Endothelial cell of umbilical vein (primary cell): ENCODE measurements at regions not wholly inside any gene's neighbourhood (a gene's known extent, or its start where the extent isn't known, plus 50 kb on each side); places are given as distances from the start of the nearest gene placed in this dataset.

ENCODE experiments used
- BruUV-seq: library from RNA; stranded (reverse); fragments of 400-500 nt; replicated peaks from 2 replicates; lab custom pipeline; 2021; lab: Mats Ljungman, UMichigan
- CTCF ChIA-PET: fragments of 300-600, 350-600 bp; sonication (Branson Sonifier 250); formaldehyde crosslinking; loops from one replicate; lab custom pipeline; 2021; ENCODE audit warnings: antibody characterized with exemption, inconsistent platforms; lab: Charles Lee
- POLR2A ChIA-PET: fragments of 300-600, 350-600 bp; sonication (Branson Sonifier 250); formaldehyde crosslinking; loops from one replicate; lab custom pipeline; 2021; ENCODE audit warnings: antibody characterized with exemption, inconsistent platforms; lab: Charles Lee
- DNase-seq: peaks from one replicate; pipeline ENCODE4 v3.0.0-alpha.2; 2011; ENCODE audit warnings: low read depth, low spot score
- FAIRE-seq: peaks from 2 replicates; lab custom pipeline; 2011; peaks lifted over from hg19 to GRCh38; lab: Jason Lieb, UNC
- H2AFZ ChIP-seq: 2 replicates; pipeline ENCODE4 v1.6.0; 2012; ENCODE audit warnings: low read depth, low read length, control low read depth, inconsistent platforms
- H3K27ac ChIP-seq: 2 replicates; pipeline ENCODE4 v1.5.1; 2011; ENCODE audit warnings: low read depth, mild to moderate bottlenecking, control low read depth, low read length, moderate library complexity; ENCODE audit not compliant: insufficient read depth
- H3K27me3 ChIP-seq, 2 experiments: 2 replicates each; pipeline versions ENCODE4 v1.6.0 to v1.6.1; 2011; ENCODE audit warnings: low read length in 2 of 2, mixed read lengths in 1 of 2; ENCODE audit not compliant: control insufficient read depth in 2 of 2, insufficient read depth in 2 of 2
- H3K36me3 ChIP-seq, 2 experiments: 2 replicates in 1 of 2; 3 replicates in 1 of 2; pipeline ENCODE4 v1.5.1; 2011; ENCODE audit warnings: low read length in 2 of 2, mild to moderate bottlenecking in 1 of 2, moderate library complexity in 1 of 2; ENCODE audit not compliant: control insufficient read depth in 2 of 2, insufficient read depth in 2 of 2; ENCODE audit errors: extremely low read depth in 1 of 2
- H3K4me1 ChIP-seq: 3 replicates; pipeline ENCODE4 v1.5.1; 2011; ENCODE audit warnings: mild to moderate bottlenecking, low read length; ENCODE audit not compliant: control insufficient read depth, insufficient read depth; ENCODE audit errors: extremely low read depth
- H3K4me2 ChIP-seq: 2 replicates; pipeline ENCODE4 v1.6.1; 2011; ENCODE audit warnings: low read length, control low read depth, mixed read lengths; ENCODE audit not compliant: insufficient read depth
- H3K4me3 ChIP-seq, 3 experiments: fragments of 200-600 bp in 1 of 3; sonication (generic), shearing (Covaris generic) in 1 of 3; replicated peaks in 1 of 3; 2 replicates each; pipeline ENCODE4 v1.5.1; 2011 to 2016; ENCODE audit warnings: control low read depth in 3 of 3, low read length in 3 of 3, mild to moderate bottlenecking in 2 of 3, inconsistent platforms in 1 of 3, low read depth in 1 of 3, moderate library complexity in 1 of 3; ENCODE audit not compliant: insufficient read depth in 1 of 3
- H3K79me2 ChIP-seq: 2 replicates; pipeline ENCODE4 v1.6.0; 2012; ENCODE audit warnings: low read length, inconsistent platforms; ENCODE audit not compliant: control insufficient read depth, insufficient read depth
- H3K9ac ChIP-seq: replicated peaks from 2 replicates; pipeline ENCODE3; 2011; ENCODE audit warnings: low read length, control low read depth; ENCODE audit not compliant: insufficient read depth; ENCODE audit errors: extremely low read depth
- H3K9me1 ChIP-seq: replicated peaks from 3 replicates; pipeline ENCODE4 v1.6.0; 2011; ENCODE audit warnings: mild to moderate bottlenecking, low read length; ENCODE audit not compliant: control insufficient read depth, insufficient read depth; ENCODE audit errors: extremely low read depth
- H3K9me3 ChIP-seq: replicated peaks from 2 replicates; pipeline ENCODE4 v1.5.1; 2012; ENCODE audit warnings: low read length, inconsistent platforms; ENCODE audit not compliant: control insufficient read depth, insufficient read depth
- H4K20me1 ChIP-seq: replicated peaks from 2 replicates; pipeline ENCODE3; 2011; ENCODE audit warnings: mild to moderate bottlenecking, low read length; ENCODE audit not compliant: control insufficient read depth, insufficient read depth; ENCODE audit errors: extremely low read depth
- EZH2 ChIP-seq: IDR thresholded peaks from 2 replicates; pipeline ENCODE4 v1.6.1; 2012; ENCODE audit warnings: borderline replicate concordance, low read depth, mild to moderate bottlenecking, moderate library complexity, low read length, inconsistent platforms; ENCODE audit not compliant: severe bottlenecking
- FOS ChIP-seq: IDR thresholded peaks from 2 replicates; pipeline ENCODE4 v1.6.1; 2011; ENCODE audit warnings: mild to moderate bottlenecking, low read length, moderate library complexity, borderline replicate concordance; ENCODE audit not compliant: insufficient read depth
- GATA2 ChIP-seq: IDR thresholded peaks from 2 replicates; pipeline ENCODE4 v1.7.0; 2011; ENCODE audit warnings: low read depth, mild to moderate bottlenecking, moderate library complexity, mixed read lengths, low read length; ENCODE audit not compliant: insufficient read length, insufficient read depth
- JUN ChIP-seq: IDR thresholded peaks from 2 replicates; pipeline ENCODE4 v1.6.1; 2011; ENCODE audit warnings: borderline replicate concordance, low read depth; ENCODE audit not compliant: insufficient read length, insufficient read depth
- MYC ChIP-seq: IDR thresholded peaks from one replicate; pipeline ENCODE4 v1.6.1; 2011; ENCODE audit warnings: mild to moderate bottlenecking, low read depth, low read length
- POLR2A ChIP-seq: IDR thresholded peaks from 2 replicates; pipeline ENCODE4 v1.6.1; 2012; ENCODE audit warnings: low read depth, mild to moderate bottlenecking, control low read depth, low read length
- dilution Hi-C: fragments of 300-500 bp; cut with MboI; formaldehyde crosslinking; loops from one replicate; pipeline ENCODE4 v1.15.0; 2019; ENCODE audit warnings: low sequenced_read_pairs; ENCODE audit not compliant: extremely low pct_ligation_motif_present
- intact Hi-C: fragments of 100-400 bp; cut with micrococcal nuclease; formaldehyde crosslinking; loops from one replicate; pipeline ENCODE4 v1.10.0; 2022

GRCh38 chr2:88258208-88258607 lies 88.1 kb downstream of the THNSL2 start:
- intact Hi-C loops, result no loop called here

GRCh38 chr2:88254437-88255091 lies 84.4 kb downstream of the THNSL2 start:
- Histone ChIP-seq H3K36me3 (no peaks in the 10 kb centered on the region), H3K4me2 (no peak overlapping the region), H4K20me1 (no peaks in the 10 kb centered on the region), H3K9me1 (no peaks in the 10 kb centered on the region), H3K9me3 (no peaks in the 10 kb centered on the region), H3K4me1 (no peaks in the 10 kb centered on the region), H3K79me2 (no peaks in the 10 kb centered on the region), H3K27ac (no peak overlapping the region), H3K27me3 (no peaks in the 10 kb centered on the region), H3K4me3 (no peak overlapping the region), H3K9ac (no peak overlapping the region), H2AFZ (no peak overlapping the region)
- no peak for TF ChIP-seq EZH2
- TF ChIP-seq JUN, result no peak
- TF ChIP-seq GATA2, result no peak
- DNase-seq (no peak), FAIRE-seq (no peak)
- ChIA-PET POLR2A (no interaction called here), CTCF (no interaction called here)
- BruUV-seq, result no TSS peak
- dilution Hi-C loops, result no loop called here
- intact Hi-C loops, result no loop called here

More at GRCh38 chr2:88258208-88258607, 88.1 kb downstream of the THNSL2 start:
- no peaks in the 10 kb centered on the region for H3K79me2 ChIP-seq
- no peaks in the 10 kb centered on the region for H3K27me3 ChIP-seq
- no peak overlapping the region for H3K27ac ChIP-seq
- BruUV-seq, result no TSS peak
- no peak overlapping the region for H3K4me3 ChIP-seq
- H3K36me3 ChIP-seq, result no peaks in the 10 kb centered on the region
- no peak overlapping the region for H3K4me2 ChIP-seq
- TF ChIP-seq GATA2 (no peak), POLR2A (no peak), FOS (no peak), MYC (no peak)
- H3K9ac ChIP-seq, result no peak overlapping the region
- FAIRE-seq (no peak), DNase-seq (no peak)
- no peaks in the 10 kb centered on the region for H3K9me3 ChIP-seq
- H4K20me1 ChIP-seq, result no peaks in the 10 kb centered on the region
- dilution Hi-C loops, result no loop called here
- H3K4me1 ChIP-seq, result no peaks in the 10 kb centered on the region
- H3K9me1 ChIP-seq, result no peaks in the 10 kb centered on the region
- no peak overlapping the region for H2AFZ ChIP-seq
- ChIA-PET CTCF (no interaction called here), POLR2A (no interaction called here)
